ENCODE measurements at regions not wholly inside any gene's neighbourhood (a gene's known extent, or its start where the extent isn't known, plus 50 kb on each side); places are given as distances from the start of the nearest gene placed in this dataset.

DNA sequence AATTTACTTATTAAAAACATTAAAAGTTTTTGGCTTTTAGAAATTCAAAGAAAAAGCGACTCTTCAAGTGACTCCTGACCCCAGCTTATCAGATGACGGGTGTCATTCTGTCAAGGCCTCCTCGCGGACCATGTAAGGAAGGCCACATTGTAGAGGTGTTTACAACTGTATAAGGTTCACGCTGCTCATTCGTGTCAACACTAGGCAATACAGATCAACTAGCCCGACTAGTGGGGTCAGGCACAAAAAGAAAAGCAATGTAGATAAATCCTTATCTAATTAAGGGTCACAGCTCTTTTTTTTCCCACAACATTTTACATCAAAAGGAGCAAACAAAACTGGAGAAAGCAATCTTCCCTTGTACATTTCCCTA is 207.5 kb upstream of the NR2F2 start (continued):
- TF ChIP-seq POGZ (CRISPR knock-in tag; IDR thresholded peaks at IDR 0.05) (0 out of 2 replicates have a peak, but pooled peaks have one; percentile 44), ZNF12 (CRISPR knock-in tag; IDR thresholded peaks at IDR 0.05) (peak; percentile 77), ELF3 (CRISPR knock-in tag; IDR thresholded peaks at IDR 0.05) (peak; percentile 63), ZC3H4 (CRISPR knock-in tag; IDR thresholded peaks at IDR 0.05; ENCODE audit: borderline replicate concordance) (no peak), IRF2 (CRISPR knock-in tag; IDR thresholded peaks at IDR 0.05) (0 out of 2 replicates have a peak, but pooled peaks have one; percentile 54), ZMYM4 (CRISPR knock-in tag; IDR thresholded peaks at IDR 0.05) (peak; percentile 75), FOXP1 (IDR thresholded peaks at IDR 0.05) (no peak), FOXP1 (CRISPR knock-in tag; IDR thresholded peaks at IDR 0.05) (peak; percentile 96), ZBTB38 (CRISPR knock-in tag; IDR thresholded peaks at IDR 0.05) (no peak), ATRX (CRISPR knock-in tag; IDR thresholded peaks at IDR 0.05; ENCODE audit: borderline replicate concordance) (no peak), SMAD9 (CRISPR knock-in tag; IDR thresholded peaks at IDR 0.05) (no peak), ZNF605 (CRISPR knock-in tag; IDR thresholded peaks at IDR 0.05) (0 out of 2 replicates have a peak, but pooled peaks have one; percentile 25), RBFOX2 (IDR thresholded peaks at IDR 0.05; ENCODE audit: low read depth, low read length) (no peak), ZNF550 (CRISPR knock-in tag; IDR thresholded peaks at IDR 0.05; ENCODE audit: borderline replicate concordance) (no peak), PPARG (CRISPR knock-in tag; conservative IDR thresholded peaks at IDR 0.05) (peak; percentile 59; the same call in 1 of the 2 replicates)
- TF ChIP-seq, protein P1, sequence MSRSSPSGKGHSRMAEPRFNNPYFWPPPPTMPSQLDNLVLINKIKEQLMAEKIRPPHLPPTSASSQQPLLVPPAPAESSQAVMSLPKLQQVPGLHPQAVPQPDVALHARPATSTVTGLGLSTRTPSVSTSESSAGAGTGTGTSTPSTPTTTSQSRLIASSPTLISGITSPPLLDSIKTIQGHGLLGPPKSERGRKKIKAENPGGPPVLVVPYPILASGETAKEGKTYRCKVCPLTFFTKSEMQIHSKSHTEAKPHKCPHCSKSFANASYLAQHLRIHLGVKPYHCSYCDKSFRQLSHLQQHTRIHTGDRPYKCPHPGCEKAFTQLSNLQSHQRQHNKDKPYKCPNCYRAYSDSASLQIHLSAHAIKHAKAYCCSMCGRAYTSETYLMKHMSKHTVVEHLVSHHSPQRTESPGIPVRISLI (CRISPR knock-in tag; IDR thresholded peaks at IDR 0.05; ENCODE audit: borderline replicate concordance), result peak; percentile 64; the same call in 1 of the 2 replicates
- TF ChIP-seq, protein P2, sequence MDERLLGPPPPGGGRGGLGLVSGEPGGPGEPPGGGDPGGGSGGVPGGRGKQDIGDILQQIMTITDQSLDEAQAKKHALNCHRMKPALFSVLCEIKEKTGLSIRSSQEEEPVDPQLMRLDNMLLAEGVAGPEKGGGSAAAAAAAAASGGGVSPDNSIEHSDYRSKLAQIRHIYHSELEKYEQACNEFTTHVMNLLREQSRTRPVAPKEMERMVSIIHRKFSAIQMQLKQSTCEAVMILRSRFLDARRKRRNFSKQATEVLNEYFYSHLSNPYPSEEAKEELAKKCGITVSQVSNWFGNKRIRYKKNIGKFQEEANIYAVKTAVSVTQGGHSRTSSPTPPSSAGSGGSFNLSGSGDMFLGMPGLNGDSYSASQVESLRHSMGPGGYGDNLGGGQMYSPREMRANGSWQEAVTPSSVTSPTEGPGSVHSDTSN (CRISPR knock-in tag; IDR thresholded peaks at IDR 0.05), result peak; percentile 62
- TF ChIP-seq, protein P3, sequence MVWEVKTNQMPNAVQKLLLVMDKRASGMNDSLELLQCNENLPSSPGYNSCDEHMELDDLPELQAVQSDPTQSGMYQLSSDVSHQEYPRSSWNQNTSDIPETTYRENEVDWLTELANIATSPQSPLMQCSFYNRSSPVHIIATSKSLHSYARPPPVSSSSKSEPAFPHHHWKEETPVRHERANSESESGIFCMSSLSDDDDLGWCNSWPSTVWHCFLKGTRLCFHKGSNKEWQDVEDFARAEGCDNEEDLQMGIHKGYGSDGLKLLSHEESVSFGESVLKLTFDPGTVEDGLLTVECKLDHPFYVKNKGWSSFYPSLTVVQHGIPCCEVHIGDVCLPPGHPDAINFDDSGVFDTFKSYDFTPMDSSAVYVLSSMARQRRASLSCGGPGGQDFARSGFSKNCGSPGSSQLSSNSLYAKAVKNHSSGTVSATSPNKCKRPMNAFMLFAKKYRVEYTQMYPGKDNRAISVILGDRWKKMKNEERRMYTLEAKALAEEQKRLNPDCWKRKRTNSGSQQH (CRISPR knock-in tag; IDR thresholded peaks at IDR 0.05; ENCODE audit: low read depth), result 0 out of 2 replicates have a peak, but pooled peaks have one; percentile 47
- TF ChIP-seq, protein P4, sequence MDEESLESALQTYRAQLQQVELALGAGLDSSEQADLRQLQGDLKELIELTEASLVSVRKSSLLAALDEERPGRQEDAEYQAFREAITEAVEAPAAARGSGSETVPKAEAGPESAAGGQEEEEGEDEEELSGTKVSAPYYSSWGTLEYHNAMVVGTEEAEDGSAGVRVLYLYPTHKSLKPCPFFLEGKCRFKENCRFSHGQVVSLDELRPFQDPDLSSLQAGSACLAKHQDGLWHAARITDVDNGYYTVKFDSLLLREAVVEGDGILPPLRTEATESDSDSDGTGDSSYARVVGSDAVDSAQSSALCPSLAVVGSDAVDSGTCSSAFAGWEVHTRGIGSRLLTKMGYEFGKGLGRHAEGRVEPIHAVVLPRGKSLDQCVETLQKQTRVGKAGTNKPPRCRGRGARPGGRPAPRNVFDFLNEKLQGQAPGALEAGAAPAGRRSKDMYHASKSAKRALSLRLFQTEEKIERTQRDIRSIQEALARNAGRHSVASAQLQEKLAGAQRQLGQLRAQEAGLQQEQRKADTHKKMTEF (CRISPR knock-in tag; IDR thresholded peaks at IDR 0.05), result peak; percentile 46; the same call in 1 of the 2 replicates
- TF ChIP-seq, protein P5, sequence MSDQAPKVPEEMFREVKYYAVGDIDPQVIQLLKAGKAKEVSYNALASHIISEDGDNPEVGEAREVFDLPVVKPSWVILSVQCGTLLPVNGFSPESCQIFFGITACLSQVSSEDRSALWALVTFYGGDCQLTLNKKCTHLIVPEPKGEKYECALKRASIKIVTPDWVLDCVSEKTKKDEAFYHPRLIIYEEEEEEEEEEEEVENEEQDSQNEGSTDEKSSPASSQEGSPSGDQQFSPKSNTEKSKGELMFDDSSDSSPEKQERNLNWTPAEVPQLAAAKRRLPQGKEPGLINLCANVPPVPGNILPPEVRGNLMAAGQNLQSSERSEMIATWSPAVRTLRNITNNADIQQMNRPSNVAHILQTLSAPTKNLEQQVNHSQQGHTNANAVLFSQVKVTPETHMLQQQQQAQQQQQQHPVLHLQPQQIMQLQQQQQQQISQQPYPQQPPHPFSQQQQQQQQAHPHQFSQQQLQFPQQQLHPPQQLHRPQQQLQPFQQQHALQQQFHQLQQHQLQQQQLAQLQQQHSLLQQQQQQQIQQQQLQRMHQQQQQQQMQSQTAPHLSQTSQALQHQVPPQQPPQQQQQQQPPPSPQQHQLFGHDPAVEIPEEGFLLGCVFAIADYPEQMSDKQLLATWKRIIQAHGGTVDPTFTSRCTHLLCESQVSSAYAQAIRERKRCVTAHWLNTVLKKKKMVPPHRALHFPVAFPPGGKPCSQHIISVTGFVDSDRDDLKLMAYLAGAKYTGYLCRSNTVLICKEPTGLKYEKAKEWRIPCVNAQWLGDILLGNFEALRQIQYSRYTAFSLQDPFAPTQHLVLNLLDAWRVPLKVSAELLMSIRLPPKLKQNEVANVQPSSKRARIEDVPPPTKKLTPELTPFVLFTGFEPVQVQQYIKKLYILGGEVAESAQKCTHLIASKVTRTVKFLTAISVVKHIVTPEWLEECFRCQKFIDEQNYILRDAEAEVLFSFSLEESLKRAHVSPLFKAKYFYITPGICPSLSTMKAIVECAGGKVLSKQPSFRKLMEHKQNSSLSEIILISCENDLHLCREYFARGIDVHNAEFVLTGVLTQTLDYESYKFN (CRISPR knock-in tag; conservative IDR thresholded peaks at IDR 0.05), result peak; percentile 88
